ENCODE measurements at regions not wholly inside any gene's neighbourhood (a gene's known extent, or its start where the extent isn't known, plus 50 kb on each side); places are given as distances from the start of the nearest gene placed in this dataset.
"Not testable (repeated sequence)": the region's sequence is repeated elsewhere in the genome, so short reads cannot be mapped to it uniquely, and the experiment has no call there.

DNA sequence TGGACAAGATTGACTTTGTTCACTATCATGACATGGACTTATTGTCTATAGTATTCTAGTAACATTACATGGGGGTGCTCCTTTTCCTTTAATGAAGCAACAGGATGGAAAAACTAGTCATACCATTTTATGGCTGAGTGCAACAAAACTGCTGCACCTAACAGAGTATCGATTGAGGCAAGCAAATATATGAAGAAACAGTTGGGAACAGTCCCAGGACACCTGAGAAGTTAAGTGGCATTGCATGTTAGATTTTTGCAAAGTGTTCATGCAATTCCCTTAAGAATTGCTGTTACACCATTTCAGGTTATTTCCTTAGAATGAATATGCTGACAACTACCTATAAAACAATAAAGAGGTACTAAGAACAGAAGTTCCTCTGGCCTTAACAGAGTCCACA lies 541.5 kb upstream of the ANO3 start:
- H3K4me1 Mint-ChIP-seq, result no peaks in the 10 kb centered on the region
- no peaks in the 10 kb centered on the region for H3K27me3 Mint-ChIP-seq (ENCODE audit: low read depth, poor library complexity)
- DNase-seq, result no peak
- H3K9me3 Mint-ChIP-seq, result no peaks in the 10 kb centered on the region
- no peak overlapping the region for H3K27ac Mint-ChIP-seq
- TF ChIP-seq, protein P1, sequence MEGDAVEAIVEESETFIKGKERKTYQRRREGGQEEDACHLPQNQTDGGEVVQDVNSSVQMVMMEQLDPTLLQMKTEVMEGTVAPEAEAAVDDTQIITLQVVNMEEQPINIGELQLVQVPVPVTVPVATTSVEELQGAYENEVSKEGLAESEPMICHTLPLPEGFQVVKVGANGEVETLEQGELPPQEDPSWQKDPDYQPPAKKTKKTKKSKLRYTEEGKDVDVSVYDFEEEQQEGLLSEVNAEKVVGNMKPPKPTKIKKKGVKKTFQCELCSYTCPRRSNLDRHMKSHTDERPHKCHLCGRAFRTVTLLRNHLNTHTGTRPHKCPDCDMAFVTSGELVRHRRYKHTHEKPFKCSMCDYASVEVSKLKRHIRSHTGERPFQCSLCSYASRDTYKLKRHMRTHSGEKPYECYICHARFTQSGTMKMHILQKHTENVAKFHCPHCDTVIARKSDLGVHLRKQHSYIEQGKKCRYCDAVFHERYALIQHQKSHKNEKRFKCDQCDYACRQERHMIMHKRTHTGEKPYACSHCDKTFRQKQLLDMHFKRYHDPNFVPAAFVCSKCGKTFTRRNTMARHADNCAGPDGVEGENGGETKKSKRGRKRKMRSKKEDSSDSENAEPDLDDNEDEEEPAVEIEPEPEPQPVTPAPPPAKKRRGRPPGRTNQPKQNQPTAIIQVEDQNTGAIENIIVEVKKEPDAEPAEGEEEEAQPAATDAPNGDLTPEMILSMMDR (IDR thresholded peaks at IDR 0.05), result no peak
- no peak overlapping the region for H3K4me3 Mint-ChIP-seq
- H3K36me3 Mint-ChIP-seq (ENCODE audit: low read depth), result no peaks in the 10 kb centered on the region

DNA sequence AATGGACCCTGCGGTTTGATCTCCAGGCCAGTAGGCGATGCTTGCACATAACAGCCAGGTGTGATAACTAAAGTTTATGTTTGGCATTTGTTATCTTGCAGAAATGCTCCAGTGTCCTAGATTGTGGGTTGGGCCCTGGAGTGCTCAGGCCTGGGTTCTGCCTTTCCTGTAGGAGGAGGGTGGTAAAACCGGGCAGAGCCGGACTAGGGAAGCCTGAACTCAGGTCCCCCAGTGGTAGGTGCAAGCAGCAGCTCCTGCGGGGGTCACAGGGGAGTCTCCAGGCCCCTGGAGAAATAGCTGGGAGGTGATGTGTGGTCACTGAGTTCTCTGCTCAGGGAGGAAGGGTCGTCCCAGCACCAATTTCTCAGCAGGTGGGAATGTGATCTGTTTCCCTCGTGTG lies 538.3 kb upstream of the ANO3 start:
- peaks cover 10% of the 10 kb centered on the region for H3K4me1 Mint-ChIP-seq
- TF ChIP-seq, protein P1 (IDR thresholded peaks at IDR 0.05), result no peak
- no peaks in the 10 kb centered on the region for H3K36me3 Mint-ChIP-seq (ENCODE audit: low read depth)
- H3K27me3 Mint-ChIP-seq (ENCODE audit: low read depth, poor library complexity), result no peaks in the 10 kb centered on the region
- no peak overlapping the region for H3K4me3 Mint-ChIP-seq
- no peak for DNase-seq
- H3K27ac Mint-ChIP-seq, result no peak overlapping the region
- H3K9me3 Mint-ChIP-seq, result no peaks in the 10 kb centered on the region

DNA sequence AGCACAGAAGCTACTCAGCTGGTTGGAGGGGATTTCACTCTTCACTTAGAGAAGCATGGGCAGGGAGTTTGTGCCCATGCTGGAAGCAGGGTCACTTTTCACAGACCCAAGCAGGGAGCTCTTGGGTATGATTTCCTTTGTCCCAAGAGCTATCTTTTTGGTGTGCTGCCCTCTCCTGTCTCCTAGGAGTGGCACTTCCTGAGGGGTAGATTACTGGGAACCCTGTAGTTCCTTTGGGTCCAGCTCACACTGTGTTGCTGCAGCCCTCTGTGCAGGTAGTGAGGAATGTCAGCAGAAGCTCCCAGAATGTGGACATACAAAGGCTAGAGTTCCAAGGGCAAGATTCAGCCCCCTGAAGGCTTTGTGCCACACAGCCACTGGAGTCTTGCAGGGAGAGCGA lies 537.1 kb upstream of the ANO3 start:
- H3K4me1 Mint-ChIP-seq, result peaks cover 11% of the 10 kb centered on the region
- H3K36me3 Mint-ChIP-seq (ENCODE audit: low read depth), result no peaks in the 10 kb centered on the region
- H3K4me3 Mint-ChIP-seq, result no peak overlapping the region
- no peaks in the 10 kb centered on the region for H3K27me3 Mint-ChIP-seq (ENCODE audit: low read depth, poor library complexity)
- H3K9me3 Mint-ChIP-seq, result no peaks in the 10 kb centered on the region
- TF ChIP-seq, protein P1 (IDR thresholded peaks at IDR 0.05), result no peak
- DNase-seq, result no peak
- no peak overlapping the region for H3K27ac Mint-ChIP-seq

DNA sequence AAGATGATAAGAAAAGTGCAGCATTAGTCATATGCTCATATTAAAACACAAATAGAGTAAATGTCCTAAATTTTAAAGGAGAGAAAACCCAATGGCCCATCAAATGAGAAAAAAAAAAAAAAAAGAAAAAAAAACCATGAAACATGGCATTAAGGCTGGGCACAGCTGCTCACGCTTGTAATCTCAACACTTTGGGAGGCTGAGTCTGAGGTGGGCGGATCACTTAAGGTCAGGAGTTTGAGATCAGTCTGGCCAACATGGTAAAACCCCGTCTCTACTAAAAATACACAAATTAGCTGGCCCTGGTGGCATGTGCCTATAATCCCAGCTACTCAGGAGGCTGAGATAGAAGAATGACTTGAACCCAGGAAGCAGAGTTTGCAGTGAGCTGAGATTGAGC lies 515.5 kb upstream of the ANO3 start:
- no peaks in the 10 kb centered on the region for H3K27me3 Mint-ChIP-seq (ENCODE audit: low read depth, poor library complexity)
- TF ChIP-seq, protein P1 (IDR thresholded peaks at IDR 0.05), result no peak
- no peak overlapping the region for H3K4me3 Mint-ChIP-seq
- H3K36me3 Mint-ChIP-seq (ENCODE audit: low read depth), result no peaks in the 10 kb centered on the region
- no peaks in the 10 kb centered on the region for H3K4me1 Mint-ChIP-seq
- H3K27ac Mint-ChIP-seq, result no peak overlapping the region
- DNase-seq, result no peak
- no peaks in the 10 kb centered on the region for H3K9me3 Mint-ChIP-seq

DNA sequence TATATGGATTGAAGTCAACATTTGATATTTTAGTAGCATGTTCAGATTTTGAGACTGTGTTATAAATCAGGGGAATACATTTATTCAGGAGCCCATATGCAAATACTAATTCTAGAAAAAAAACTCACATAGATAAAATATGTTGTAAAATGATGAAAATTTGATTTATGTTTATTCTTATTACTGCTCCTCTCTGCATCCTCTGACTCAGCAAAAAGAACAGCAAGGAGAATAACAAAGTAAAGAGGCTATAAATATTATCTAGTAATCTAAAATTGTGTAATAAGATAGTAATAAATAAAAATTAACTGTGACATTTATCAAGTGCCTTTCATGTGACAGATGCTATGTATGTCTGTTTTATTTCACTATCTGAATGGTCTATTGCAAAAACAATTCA lies 507.2 kb upstream of the ANO3 start:
- no peaks in the 10 kb centered on the region for H3K36me3 Mint-ChIP-seq (ENCODE audit: low read depth)
- H3K27ac Mint-ChIP-seq, result no peak overlapping the region
- TF ChIP-seq, protein P1 (IDR thresholded peaks at IDR 0.05), result no peak
- H3K4me3 Mint-ChIP-seq, result no peak overlapping the region
- H3K27me3 Mint-ChIP-seq (ENCODE audit: low read depth, poor library complexity), result peaks cover 5% of the 10 kb centered on the region
- no peaks in the 10 kb centered on the region for H3K4me1 Mint-ChIP-seq
- H3K9me3 Mint-ChIP-seq, result no peaks in the 10 kb centered on the region
- no peak for DNase-seq

DNA sequence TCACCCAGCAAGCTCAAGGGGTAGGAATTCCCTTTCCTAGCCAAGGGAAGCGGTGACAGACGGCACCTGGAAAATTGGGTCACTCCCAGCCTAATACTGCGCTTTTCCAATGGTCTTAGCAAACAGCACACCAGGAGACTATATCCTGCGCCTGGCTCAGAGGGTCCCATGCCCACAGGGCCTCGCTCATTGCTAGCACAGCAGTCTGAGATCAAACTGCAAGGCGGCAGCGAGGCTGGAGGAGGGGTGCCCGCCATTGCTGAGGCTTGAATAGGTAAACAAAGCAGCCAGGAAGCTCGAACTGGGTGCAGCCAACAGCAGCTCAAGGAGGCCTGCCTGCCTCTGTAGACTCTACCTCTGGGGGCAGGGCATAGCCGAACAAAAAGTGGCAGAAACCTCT lies 500.4 kb upstream of the ANO3 start:
- H3K4me1 Mint-ChIP-seq; DNase-seq; H3K27me3 Mint-ChIP-seq (ENCODE audit: low read depth, poor library complexity); H3K4me3 Mint-ChIP-seq; H3K9me3 Mint-ChIP-seq; H3K27ac Mint-ChIP-seq; H3K36me3 Mint-ChIP-seq (ENCODE audit: low read depth): not testable (repeated sequence)

All from nephron progenitor cell (in vitro differentiated cells).